GM21515 (cell line): ENCODE measurements at regions not wholly inside any gene's neighbourhood (a gene's known extent, or its start where the extent isn't known, plus 50 kb on each side); places are given as distances from the start of the nearest gene placed in this dataset.
A peak's percentile ranks its signal among the peaks of the same experiment; 100 is the strongest.

ENCODE experiments used
- ATAC-seq: cut with Tn5 transposase; IDR thresholded peaks from one replicate; pipeline ENCODE4 v1.9.1; 2021; ENCODE audit not compliant: unreplicated experiment

- no peak for ATAC-seq
Measured at GRCh38 chr2:216808805-216809425, 50.9 kb downstream of the TNP1 start.

DNA sequence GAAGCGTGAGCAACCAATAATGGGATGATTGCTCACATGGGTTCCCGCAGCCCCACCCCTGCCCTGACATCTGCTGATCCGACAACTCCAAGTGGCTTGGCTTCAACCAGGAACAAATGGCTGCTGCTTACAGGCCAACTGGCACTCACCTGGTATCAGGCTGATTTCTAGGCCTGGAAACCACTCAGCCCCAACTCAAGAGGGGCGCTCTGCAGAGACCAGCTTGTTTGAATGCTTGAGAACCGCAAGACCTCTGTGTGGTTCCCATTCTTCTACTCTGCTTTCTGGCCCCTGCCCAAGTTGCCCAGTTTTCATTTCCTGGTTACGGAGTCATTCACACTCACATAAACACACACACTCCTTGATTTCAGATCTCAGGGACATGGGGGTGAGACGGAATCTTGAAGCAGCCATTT, 52.0 kb downstream of the TNP1 start:
- ATAC-seq: no peak

GRCh38 chr2:216804357-216805350, 55.2 kb downstream of the TNP1 start:
- no peak for ATAC-seq

DNA sequence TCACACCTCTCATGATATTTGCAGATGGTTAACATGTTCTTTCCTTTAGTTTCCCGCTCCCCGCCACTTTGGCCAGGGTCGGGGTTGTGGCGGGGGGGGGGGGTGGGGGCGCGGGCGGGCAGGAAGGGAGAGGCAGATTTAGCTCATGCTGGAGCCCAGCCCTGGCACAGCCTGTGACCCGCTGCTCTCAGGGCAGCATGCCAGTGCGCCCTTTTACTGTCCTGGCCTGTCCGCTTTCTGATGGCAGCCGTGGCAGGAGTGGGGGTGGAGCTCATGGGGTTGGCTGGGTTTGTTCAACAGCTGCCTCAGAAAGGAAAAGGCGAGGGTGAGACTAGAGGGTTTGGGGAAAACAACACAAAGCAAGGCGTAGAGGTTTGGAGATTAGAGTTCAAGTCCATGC, 56.1 kb downstream of the TNP1 start:
- no peak for ATAC-seq

GRCh38 chr2:216802516-216803215, 57.2 kb downstream of the TNP1 start:
- no peak for ATAC-seq

- no peak for ATAC-seq
Measured at GRCh38 chr2:216800836-216801235, 59.0 kb downstream of the TNP1 start.

DNA sequence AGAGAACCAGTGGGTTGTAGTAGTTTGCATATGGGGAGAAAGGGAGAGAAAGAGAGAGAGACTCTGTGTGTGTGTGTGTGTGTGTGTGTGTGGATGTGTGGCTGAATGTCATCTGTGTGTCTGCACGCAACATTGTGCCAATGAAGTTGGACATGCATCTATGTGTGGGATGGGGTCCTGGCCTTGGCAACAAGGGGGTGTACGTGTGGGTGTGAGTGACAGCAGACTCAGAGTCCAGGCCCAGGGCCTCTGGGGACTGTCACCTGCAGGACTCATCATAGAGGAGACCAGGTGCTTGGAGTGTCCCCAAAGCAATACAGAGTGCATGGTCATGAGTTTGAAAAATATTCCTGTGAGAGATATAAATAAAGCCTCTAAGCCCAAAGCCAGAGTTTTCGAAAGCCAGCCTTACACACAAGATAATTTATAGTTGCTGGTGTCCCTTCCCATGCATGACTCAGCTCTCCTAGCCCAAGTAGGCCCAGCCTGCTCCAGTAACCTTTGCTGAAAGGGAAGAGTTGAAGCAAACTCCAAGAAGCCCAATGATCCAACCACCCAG, 59.9 kb downstream of the TNP1 start:
- ATAC-seq: no peak

- no peak for ATAC-seq
Measured at GRCh38 chr2:216796115-216796840, 63.6 kb downstream of the TNP1 start.

GRCh38 chr2:216793386-216793785, 66.5 kb downstream of the TNP1 start:
- ATAC-seq: no peak

GRCh38 chr2:216792222-216793021, 67.4 kb downstream of the TNP1 start:
- ATAC-seq: no peak

- ATAC-seq: no peak
Measured at GRCh38 chr2:216791303-216791702, 68.6 kb downstream of the TNP1 start.

- ATAC-seq: no peak
Measured at GRCh38 chr2:216789081-216789480, 70.8 kb downstream of the TNP1 start.

DNA sequence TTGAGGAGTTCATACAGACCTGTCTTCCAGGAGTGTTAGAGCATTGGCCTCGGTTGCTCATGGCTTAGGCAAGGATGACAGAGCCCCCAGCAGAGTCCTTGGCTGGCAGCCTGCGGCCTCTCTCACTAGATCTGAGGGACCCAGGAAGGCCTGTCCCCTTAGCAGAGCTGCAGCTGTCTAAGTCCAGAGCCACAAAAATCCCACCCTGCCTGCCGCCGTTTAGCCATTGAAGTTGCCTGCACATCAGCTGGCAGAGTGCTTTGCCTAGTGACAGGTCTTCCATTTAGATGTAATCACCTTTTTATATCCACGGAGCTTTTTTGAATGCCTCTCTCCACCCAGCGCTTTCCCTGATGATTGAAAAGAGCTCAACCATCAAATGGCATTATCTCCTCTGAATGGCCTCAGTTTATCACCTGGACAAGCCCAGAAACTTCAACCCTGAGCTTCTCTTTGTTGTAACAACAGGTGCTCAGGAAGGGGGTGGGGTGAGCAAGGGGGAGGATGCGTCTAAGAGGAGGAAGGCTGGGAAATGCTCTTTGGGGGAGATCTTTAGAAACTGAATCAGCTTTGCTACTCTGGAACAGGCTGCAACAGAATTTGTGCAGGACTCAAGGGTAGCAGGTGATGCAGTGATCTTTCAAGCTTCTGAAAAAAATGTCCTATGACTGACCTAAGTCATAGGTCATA, 71.9 kb downstream of the TNP1 start:
- no peak for ATAC-seq

GRCh38 chr2:216786676-216787075, 73.2 kb downstream of the TNP1 start:
- no peak for ATAC-seq

- ATAC-seq: no peak
Measured at GRCh38 chr2:216784456-216784855, 75.4 kb downstream of the TNP1 start.

DNA sequence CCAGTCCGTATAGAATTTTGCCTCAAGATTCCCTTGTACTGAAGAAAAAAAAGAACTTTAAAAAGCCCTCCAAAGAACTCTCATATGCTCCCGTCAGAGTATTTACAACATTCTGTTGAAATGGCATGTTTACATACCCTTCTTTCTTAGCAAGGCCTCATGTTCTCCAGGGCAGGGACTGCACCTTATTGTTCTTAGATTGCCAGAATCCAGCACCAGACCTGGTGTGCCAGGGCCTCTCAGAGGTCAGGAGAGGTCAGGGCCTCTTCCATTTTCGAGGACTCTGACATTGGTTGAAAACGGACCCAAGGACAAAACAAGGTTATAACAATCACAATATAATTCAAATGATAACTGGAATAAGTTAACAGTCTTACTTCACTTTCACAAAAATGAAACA, 78.2 kb downstream of the TNP1 start:
- ATAC-seq: no peak

DNA sequence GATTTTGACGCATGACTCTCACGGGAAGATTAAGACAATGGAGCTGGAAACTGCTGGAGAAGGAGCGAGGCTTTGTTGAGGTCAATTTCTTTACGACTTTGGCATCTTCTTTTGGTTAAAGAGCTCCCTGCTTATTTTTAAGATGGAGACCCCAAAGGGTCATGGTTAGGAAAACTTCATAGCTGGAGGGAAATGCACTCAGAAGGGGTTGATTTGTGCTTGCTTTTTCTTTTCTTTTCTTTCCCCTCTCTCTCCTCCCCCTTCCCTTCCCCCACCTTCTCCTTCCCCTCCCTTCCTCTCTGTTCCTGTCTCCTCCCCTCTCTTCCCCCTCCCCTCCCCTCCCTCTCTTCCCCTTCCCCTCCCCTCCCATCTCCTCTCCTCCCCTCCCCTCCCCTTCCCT, 79.0 kb downstream of the TNP1 start:
- no peak for ATAC-seq

- peak; percentile 99 for ATAC-seq
Measured at GRCh38 chr2:216777637-216778273, 82.1 kb downstream of the TNP1 start.
